Psoas muscle (tissue), 7 donors: ENCODE measurements at regions not wholly inside any gene's neighbourhood (a gene's known extent, or its start where the extent isn't known, plus 50 kb on each side); places are given as distances from the start of the nearest gene placed in this dataset.

Experiments
- ATAC-seq, 4 donors: fragments of 200-7000 bp; cut with Tn5 transposase; one replicate each; pipeline ENCODE4 v1.9.1; 2020; ENCODE audit warnings: moderate library complexity in 3 of 4, mild to moderate bottlenecking in 2 of 4
- DNase-seq, 2 donors: peaks; one replicate each; pipeline ENCODE4 v3.0.0-alpha.2; 2020
- H3K27ac ChIP-seq: fragments of 200-600 bp; one replicate; pipeline ENCODE4 v1.8.0; 2022
- H3K27me3 ChIP-seq, 3 donors: fragments of 200-600 bp in 1 of 3; one replicate each; pipeline versions ENCODE4 v1.6.1 to v1.8.0; 2013 to 2022; ENCODE audit warnings: low read length in 2 of 3, mild to moderate bottlenecking in 2 of 3, moderate library complexity in 1 of 3; ENCODE audit not compliant: insufficient read depth in 3 of 3
- H3K36me3 ChIP-seq, 2 donors: fragments of 200-600 bp in 1 of 2; one replicate each; pipeline versions ENCODE4 v1.6.1 to v1.8.0; 2013 to 2022; ENCODE audit warnings: low read depth in 1 of 2, mild to moderate bottlenecking in 1 of 2, moderate library complexity in 1 of 2; ENCODE audit not compliant: insufficient read depth in 1 of 2
- H3K4me1 ChIP-seq: fragments of 200-600 bp; one replicate; pipeline ENCODE4 v1.8.0; 2022
- H3K4me3 ChIP-seq: fragments of 200-600 bp; one replicate; pipeline ENCODE4 v1.8.0; 2022; ENCODE audit warnings: mild to moderate bottlenecking
- H3K9me3 ChIP-seq: fragments of 200-600 bp; one replicate; pipeline ENCODE4 v1.8.0; 2022
- WGBS, 3 donors: extraction: QIAGEN DNeasy Blood & Tissue Kit; methylation state at CpG; one replicate each; pipeline versions ENCODE4 v1.1.6 to v1.1.7; 2013; 5-methylcytosine and 5-hydroxymethylcytosine counted together
- intact Hi-C, 2 donors: fragments of 100-400 bp; cut with DNase I; formaldehyde crosslinking; loops; one replicate each; pipeline versions ENCODE4 v1.11.0 to v1.14.2; 2022
- TF ChIP-seq, protein P1 (sequence below): fragments of 200-600 bp; IDR thresholded peaks from one replicate; pipeline ENCODE4 v1.8.0; 2022; ENCODE audit warnings: antibody characterized with exemption
- donor health status: healthy with polysubstance abuse.
- donor health status: DM: no; HTN: no; CAD: no; lungs with moderate emphysema.
- donor health status: Bipolar disorder and iron deficiency.
- donor health status: healthy.
- donor health status: DM: yes; HTN: yes; CAD: no.
- donor health status: DM: no; HTN: no; CAD: no.
- donor health status: DM: yes; HTN: yes; CAD: no.

DNA sequence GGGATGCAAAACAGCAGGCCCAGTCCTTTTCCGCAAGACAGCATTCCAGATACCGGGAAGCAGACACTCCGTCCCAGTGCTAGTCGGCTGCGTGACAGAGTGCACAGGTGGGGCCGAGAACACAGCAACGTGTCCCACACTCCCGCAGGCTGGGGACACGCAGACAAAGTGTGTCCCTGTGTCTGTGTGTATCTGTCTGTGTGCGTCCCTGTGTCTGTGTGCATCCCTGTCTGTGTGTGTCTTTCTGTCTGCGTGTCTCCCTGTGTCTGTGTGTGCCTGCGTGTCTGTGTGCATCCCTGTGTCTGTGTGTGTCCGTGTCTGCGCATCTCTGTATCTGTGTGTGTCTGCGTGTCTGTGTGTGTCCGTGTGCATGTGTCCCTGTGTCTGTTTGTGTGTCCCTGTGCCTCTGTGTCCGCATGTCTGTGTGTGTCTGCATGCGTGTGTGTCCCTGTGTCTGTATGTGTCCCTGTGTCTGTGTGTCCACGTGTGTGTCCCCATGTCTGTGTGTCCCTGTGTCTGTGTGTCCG is 137.0 kb downstream of the MRPL36 start:
- H3K27me3 ChIP-seq, result peaks cover 0 to 67% (median 20%) of the 10 kb centered on the region in 3 donors
- intact Hi-C loops, result no loop called here

GRCh38 chr5:1661831-1662558 is 137.6 kb downstream of the MRPL36 start:
- Histone ChIP-seq H3K4me1 (no peaks in the 10 kb centered on the region), H3K27me3 (peaks cover 0 to 68% (median 22%) of the 10 kb centered on the region in 3 donors), H3K27ac (no peak overlapping the region), H3K9me3 (no peaks in the 10 kb centered on the region), H3K4me3 (no peak overlapping the region), H3K36me3 (no peaks in the 10 kb centered on the region)
- DNase-seq (peak in 1 of 2 donors; percentile 32), ATAC-seq (no peak)
- TF ChIP-seq, protein P1, sequence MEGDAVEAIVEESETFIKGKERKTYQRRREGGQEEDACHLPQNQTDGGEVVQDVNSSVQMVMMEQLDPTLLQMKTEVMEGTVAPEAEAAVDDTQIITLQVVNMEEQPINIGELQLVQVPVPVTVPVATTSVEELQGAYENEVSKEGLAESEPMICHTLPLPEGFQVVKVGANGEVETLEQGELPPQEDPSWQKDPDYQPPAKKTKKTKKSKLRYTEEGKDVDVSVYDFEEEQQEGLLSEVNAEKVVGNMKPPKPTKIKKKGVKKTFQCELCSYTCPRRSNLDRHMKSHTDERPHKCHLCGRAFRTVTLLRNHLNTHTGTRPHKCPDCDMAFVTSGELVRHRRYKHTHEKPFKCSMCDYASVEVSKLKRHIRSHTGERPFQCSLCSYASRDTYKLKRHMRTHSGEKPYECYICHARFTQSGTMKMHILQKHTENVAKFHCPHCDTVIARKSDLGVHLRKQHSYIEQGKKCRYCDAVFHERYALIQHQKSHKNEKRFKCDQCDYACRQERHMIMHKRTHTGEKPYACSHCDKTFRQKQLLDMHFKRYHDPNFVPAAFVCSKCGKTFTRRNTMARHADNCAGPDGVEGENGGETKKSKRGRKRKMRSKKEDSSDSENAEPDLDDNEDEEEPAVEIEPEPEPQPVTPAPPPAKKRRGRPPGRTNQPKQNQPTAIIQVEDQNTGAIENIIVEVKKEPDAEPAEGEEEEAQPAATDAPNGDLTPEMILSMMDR, result no peak
- intact Hi-C loops, result no loop called here
- WGBS, 3 donors, result 73 to 80% (median 76%) methylated on average over 22 to 23 of the region's 23 CpGs

More for the DNA sequence above, 137.0 kb downstream of the MRPL36 start:
- TF ChIP-seq, protein P1, result no peak
- WGBS, 3 donors, result 75 to 83% (median 75%) methylated on average over 20 of the region's 20 CpGs
- Histone ChIP-seq H3K4me1 (no peaks in the 10 kb centered on the region), H3K36me3 (no peaks in the 10 kb centered on the region), H3K27ac (no peak overlapping the region), H3K9me3 (no peaks in the 10 kb centered on the region), H3K4me3 (no peak overlapping the region)
- no peak for ATAC-seq
- peak in 1 of 2 donors; percentile 30 for DNase-seq

- no peaks in the 10 kb centered on the region for H3K36me3 ChIP-seq
- H3K9me3 ChIP-seq, result no peaks in the 10 kb centered on the region
- 61 to 73% (median 61%) methylated on average over 12 to 13 of the region's 13 CpGs for WGBS, 3 donors
- intact Hi-C loops, result no loop called here
- no peaks in the 10 kb centered on the region for H3K4me1 ChIP-seq
- peaks cover 0 to 68% (median 23%) of the 10 kb centered on the region in 3 donors for H3K27me3 ChIP-seq
- H3K27ac ChIP-seq, result no peak overlapping the region
- DNase-seq (peak in 1 of 2 donors; percentile 40), ATAC-seq (no peak)
- H3K4me3 ChIP-seq, result no peak overlapping the region
- TF ChIP-seq, protein P1, result no peak
Measured at GRCh38 chr5:1661311-1661710, 137.6 kb upstream of the LPCAT1 start.

- TF ChIP-seq, protein P1, result no peak
- intact Hi-C loops, result no loop called here
- no peaks in the 10 kb centered on the region for H3K36me3 ChIP-seq
- no peak overlapping the region for H3K4me3 ChIP-seq
- no peaks in the 10 kb centered on the region for H3K4me1 ChIP-seq
- H3K27me3 ChIP-seq, result peaks cover 0 to 68% (median 16%) of the 10 kb centered on the region in 3 donors
- 67 to 80% (median 76%) methylated on average over 10 of the region's 10 CpGs for WGBS, 3 donors
- no peak overlapping the region for H3K27ac ChIP-seq
- H3K9me3 ChIP-seq, result no peaks in the 10 kb centered on the region
- ATAC-seq (no peak), DNase-seq (peak in 1 of 2 donors; percentile 21)
Measured at GRCh38 chr5:1660511-1660910, 136.8 kb upstream of the LPCAT1 start.
